Cortex of kidney (tissue), 1 donor: ENCODE measurements at regions not wholly inside any gene's neighbourhood (a gene's known extent, or its start where the extent isn't known, plus 50 kb on each side); places are given as distances from the start of the nearest gene placed in this dataset.

ENCODE experiments used
- DNase-seq: peaks from one replicate; lab custom pipeline; 2025; lab: John Stamatoyannopoulos, UW

DNA sequence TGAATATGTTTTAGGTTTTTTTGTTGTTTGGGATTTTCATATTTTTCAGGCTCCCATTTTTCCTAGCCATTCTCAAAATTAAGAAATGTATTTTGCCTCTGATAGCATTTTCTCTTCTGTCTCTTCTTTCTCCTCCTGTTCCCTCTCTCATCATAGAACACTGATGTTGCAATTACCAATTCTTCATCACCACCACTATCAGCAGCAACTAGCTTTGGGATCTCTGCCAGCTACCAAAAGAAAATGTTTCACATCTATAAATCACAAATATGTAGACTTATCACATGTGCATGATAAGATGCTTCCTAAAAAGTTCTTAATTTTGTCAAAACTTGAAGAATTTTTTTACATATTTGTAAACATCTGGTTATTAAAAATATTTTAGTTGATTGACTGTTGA, 887.1 kb downstream of the MAT2B start:
- DNase-seq, result no peak

DNA sequence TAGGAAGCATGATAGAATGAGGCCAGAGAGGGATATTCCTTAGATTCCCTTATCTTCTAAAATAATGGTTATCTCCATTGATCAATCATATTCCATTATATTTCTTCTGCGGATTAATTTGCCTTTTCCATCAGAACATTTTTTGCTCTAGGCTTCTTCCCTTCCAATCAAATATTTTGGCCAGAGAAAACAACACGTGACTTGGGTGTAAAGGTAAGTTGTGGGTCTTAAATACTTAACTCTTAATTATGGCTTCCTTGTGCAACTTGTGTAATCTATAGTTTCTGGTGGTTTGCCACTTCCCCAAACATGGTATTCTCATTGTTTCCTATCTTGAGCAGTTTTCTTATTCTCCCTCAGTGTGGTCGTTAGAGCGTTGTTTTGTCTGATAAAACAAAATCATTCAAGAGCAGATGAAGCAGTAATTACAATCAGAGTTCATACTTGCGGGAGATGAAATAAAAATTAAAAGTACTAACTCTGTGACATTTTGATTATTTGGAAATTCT, 889.3 kb downstream of the MAT2B start:
- DNase-seq, result no peak

DNA sequence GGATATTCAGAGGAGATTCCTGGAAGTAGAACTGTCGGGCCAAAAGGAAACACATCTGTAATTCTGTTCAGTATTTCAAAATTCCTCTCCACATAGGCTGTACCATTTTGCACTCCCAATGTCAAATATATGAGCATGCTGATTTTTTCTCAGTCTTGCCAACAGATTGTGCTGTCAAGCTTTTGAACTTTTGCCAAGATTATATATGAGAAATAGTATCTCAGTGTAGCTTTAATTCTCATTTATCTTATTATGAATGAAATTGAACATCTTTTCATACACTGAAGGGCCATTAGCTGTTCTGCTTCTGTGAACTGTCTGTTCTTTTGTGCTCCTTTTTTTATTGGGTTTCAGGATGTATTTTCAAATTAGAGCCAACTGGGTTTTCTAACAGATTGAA, 907.1 kb downstream of the MAT2B start:
- DNase-seq, result no peak

DNA sequence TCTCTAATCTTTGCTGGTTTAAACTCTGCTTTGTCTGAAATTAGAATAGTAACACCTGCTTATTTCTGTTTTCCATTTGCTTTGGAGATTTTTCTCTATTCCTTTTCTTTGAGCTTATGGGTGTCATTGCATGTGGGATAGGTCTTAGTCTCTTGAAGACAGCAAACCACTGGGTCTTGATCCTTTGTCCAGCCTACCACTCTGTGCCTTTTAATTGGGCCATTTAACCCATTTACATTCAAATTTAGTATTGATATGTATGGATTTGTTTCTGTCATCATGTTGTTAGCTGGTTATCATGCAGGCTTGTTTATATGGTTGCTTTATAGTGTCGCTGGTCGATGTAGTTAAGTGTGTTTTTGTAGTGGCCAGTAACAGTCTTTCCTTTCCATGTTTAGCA, 914.7 kb downstream of the MAT2B start:
- DNase-seq, result no peak

DNA sequence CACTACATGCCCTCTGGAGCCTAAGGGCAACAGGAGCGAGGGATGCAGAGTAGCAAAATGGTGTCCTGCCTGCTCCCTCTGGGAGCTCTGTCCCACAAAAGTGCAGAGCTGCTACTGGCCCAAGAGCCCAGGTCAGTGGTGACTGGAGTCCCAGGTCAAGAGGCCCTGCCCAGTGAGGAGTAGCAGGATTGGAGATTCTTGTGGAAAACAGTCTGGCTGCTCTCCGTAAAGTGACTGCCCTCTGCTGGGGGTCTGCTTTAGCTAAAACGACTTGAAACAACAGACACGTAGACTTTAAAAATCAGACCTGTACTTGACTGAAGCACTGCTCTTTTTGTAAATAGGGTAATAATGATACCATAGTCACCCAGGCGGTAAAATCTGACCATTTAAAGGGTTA, 917.0 kb downstream of the MAT2B start:
- no peak for DNase-seq

DNA sequence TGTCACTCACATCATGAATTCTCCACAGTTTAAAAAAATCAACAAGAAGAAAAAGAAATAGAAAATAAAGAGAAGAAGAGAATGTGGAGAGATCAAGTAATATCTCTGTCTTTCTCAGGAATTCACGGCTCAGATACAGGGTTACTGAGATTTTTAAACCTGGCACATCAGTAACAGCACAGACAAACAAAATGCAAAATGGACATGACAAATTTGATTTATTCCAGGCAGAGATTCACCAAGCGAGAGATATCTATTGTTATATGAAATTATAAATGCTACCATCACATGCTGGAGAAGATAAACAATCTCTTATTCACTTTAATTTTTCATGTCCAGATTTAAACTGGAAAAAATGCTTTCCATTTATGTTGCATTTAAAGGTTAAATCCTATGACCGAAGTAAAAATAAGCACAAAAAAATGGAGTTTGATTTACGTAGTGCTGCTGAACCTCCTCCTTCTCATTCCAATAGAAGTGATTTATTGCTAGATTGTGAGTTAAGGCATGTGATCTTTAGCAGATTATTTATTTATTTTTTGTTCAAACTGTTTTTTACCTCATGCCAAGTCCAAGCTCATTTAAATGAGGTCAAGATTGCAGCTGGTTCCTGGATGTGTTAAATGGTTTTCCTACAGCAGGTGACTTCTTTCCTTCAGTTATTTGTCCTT, 926.4 kb downstream of the MAT2B start:
- no peak for DNase-seq

DNA sequence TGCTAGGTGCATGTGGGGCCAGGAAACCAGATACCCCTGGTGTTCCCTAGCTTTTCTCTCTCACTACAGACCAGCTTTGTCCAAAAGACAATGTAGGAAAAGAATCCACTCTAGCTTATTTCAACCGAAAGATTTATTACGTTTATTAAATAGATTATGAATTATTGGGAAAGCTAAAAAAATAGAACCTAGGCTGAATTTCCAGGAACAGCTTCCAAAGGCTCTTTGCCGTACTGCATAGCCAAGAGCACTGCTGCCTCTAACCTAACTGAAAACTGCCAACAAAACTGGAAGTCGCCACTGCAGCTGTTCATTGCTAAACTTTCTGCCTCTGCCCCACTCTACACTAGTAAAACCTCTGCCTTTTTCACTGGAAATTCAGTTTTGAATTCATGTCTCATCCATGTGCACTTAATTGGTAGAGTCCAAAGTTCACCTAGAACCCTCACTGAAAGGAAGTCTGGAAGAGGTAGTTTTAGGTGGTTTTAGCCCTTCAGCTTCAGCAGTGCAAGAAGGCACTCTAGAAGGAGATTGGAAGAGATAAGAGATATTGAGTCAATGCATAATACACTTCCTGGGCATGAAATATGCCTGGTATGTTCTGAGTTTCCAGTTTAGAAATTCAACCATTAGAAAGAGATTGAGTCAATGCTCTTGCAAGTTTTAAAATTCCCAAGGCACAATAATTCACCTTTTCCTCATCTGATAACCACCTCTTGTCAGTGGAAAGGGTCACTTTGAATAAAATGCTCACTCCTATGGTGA, 927.9 kb downstream of the MAT2B start:
- DNase-seq, result no peak

DNA sequence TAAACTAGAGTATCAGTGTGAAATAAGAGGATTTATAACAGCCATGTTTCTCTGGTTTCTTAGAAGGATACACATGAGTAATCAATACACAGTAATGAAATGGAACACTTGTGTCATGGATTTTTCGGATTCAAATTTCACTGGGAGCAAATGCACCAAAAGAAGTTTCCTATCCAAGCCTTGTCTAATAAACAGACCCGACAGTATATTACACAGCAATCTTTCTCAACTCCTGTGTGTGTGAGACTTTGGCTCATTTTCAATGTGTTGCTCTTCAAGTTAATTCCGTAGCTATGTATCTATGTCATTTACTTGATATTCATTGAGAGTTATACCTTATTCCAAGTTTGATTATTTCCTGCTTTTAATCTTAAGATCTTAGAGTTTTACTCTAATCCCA, 930.2 kb downstream of the MAT2B start:
- DNase-seq, result no peak

GRCh38 chr5:164439799-164440198, 934.4 kb downstream of the MAT2B start:
- no peak for DNase-seq

GRCh38 chr5:164449460-164449859, 944.0 kb downstream of the MAT2B start:
- no peak for DNase-seq

- DNase-seq, result no peak
Observed at GRCh38 chr5:164466033-164466432, 960.6 kb downstream of the MAT2B start.

DNA sequence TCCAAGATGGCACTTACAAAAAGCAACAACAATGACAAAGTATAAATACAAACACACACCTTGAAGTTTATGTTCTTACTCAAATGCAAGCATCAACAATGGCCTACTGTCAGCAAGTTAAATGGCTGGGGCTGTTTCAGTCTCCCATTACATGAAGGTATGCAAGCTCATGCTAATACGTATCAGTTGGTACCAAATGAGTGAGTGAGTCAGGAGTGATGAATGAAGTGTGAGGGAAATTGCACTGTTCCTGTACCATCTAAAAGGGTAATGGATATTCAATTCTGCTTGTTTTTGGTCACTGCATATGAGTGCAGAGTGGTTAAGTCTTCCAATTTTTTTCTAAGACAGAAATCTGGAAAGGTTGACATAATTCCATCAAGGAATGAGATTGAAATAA, 964.9 kb downstream of the MAT2B start:
- no peak for DNase-seq

- no peak for DNase-seq
Observed at GRCh38 chr5:164472165-164472564, 966.7 kb downstream of the MAT2B start.

DNA sequence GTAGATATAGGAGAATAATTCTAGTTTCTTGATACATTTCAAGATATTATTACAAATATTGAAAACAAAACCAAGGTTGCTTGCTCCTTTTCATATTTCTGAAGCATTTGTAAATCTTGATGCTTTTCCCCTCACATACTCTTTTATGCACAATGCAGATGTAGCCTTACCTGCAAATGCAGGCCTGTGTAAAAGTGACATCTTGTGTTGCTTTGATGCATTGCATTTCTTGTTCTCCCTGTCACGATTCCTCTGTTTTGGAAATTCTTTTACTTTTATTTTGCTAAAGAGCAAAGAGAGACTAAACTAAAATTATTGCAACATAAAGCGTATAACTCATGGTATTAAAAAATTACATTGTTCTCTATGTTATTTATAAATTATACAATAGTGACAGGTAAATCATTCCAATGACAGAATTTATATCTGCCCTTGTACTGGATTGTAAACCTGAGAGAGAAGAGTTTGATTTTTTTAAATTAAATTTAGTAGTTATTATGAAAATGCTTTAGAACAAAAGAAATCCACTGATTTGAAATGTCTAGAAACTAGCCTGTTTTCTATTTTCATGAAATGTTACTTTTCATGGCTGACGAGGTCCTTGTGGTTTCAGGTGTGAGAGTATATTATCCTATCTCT, 970.0 kb downstream of the MAT2B start:
- no peak for DNase-seq

DNA sequence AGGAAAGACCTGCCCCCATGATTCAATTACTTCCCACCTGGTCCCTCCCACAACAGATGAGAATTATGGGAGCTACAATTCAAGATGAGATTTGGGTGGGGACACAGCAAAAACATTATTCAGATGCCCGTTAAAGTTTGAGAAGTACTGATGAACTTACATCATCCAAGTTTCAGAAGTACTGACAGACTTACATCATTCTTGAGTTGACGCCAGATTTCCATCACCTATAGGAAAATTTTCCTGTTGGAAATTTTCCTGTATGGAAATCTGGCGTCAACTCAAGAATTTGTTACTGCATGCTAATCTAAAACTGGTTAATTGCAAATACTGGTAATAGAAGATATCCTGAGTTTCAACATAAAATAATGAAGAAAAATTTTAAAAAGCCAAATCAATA, 975.9 kb downstream of the MAT2B start:
- no peak for DNase-seq

- no peak for DNase-seq
Observed at GRCh38 chr5:164482351-164482750, 976.9 kb downstream of the MAT2B start.

DNA sequence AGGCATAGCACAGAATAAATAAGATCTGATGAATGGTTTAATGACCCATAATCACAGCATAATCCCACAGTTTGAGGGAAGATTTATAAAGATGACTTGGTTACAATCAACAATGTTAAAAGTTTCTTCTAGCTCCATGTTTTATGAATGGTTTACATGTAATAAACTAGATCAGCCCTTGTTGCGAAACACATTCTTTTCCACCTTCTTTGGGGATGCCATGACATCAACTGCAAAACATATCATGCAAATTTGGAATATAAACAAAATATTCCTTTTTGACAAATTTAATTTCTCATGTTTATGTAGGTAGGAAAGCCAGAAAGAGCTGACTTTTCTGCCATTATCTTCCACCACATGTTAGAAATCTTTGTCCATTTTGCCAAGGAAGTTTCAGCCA, 979.5 kb downstream of the MAT2B start:
- no peak for DNase-seq

- no peak for DNase-seq
Observed at GRCh38 chr5:164487939-164488338, 982.5 kb downstream of the MAT2B start.

GRCh38 chr5:164497311-164498064, 992.1 kb downstream of the MAT2B start:
- DNase-seq, result no peak

DNA sequence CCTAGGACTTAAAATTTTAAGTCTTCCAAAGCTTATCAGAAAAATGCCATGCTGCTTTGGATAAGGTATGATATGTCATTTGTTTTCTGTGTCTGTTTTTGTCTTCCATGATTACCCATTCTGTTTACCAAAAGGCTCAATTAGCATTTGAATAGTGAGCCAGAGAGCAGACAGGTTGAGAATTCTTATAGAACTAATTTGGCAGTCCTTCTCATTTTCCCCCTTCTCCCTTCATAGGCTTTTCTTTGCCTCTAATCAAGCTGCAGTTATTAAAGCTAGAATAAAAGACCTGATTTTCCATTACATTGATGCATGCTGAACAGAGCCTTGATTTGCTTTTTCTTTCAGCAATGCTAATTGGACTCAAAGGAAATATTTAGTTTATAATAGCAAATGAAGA, 993.0 kb downstream of the MAT2B start:
- DNase-seq, result no peak

- DNase-seq, result no peak
Observed at GRCh38 chr5:164500856-164501255, 995.4 kb downstream of the MAT2B start.

GRCh38 chr5:164501344-164501743, 995.9 kb downstream of the MAT2B start:
- no peak for DNase-seq
